ENCODE measurements at regions not wholly inside any gene's neighbourhood (a gene's known extent, or its start where the extent isn't known, plus 50 kb on each side); places are given as distances from the start of the nearest gene placed in this dataset.

DNA sequence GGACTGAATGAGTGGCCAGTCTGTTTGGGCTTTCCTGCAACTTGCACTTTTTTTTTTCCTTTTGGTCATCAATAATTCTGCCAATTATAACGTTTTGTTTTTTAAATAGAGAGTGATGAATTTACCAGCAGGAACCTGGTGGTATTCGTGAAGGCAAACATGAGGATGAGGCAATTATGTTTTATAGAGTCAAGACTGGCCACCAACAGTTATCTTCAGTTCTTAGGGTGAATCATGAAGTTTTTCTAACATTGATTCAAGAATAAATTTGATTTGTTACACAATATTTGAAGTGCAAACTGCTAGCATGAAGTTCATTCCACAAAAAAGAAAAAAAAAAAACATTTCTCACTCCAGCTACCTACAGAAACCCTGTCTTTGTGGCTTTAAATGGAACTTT lies 244.5 kb downstream of the SPRY2 start:
- TF ChIP-seq CTCF (IDR thresholded peaks at IDR 0.05) (no peak), POLR2A (IDR thresholded peaks at IDR 0.05) (no peak)
